Ovary (tissue), 7 donors: ENCODE measurements at regions not wholly inside any gene's neighbourhood (a gene's known extent, or its start where the extent isn't known, plus 50 kb on each side); places are given as distances from the start of the nearest gene placed in this dataset.

ENCODE experiments used
- DNase-seq, 5 donors: peaks; one replicate each; pipeline ENCODE4 v3.0.0-alpha.2; 2019 to 2020
- H3K27ac ChIP-seq, 2 donors: fragments of 200-600 bp; one replicate each; pipeline versions ENCODE4 v1.5.1 to v1.8.0; 2019 to 2022
- H3K27me3 ChIP-seq: fragments of 200-600 bp; one replicate; pipeline ENCODE4 v1.8.0; 2022
- H3K36me3 ChIP-seq: fragments of 200-600 bp; sonication (generic); one replicate; pipeline ENCODE4 v1.5.1; 2019
- H3K4me1 ChIP-seq: one replicate; pipeline ENCODE4 v1.8.1; 2013; ENCODE audit warnings: mild to moderate bottlenecking, moderate library complexity; ENCODE audit not compliant: insufficient read depth
- H3K4me3 ChIP-seq: fragments of 200-600 bp; sonication (generic); one replicate; pipeline ENCODE4 v1.5.1; 2017
- H3K9me3 ChIP-seq, 2 donors: fragments of 200-600 bp in 1 of 2; sonication (generic) in 1 of 2; one replicate each; pipeline versions ENCODE4 v1.5.1 to v1.8.1; 2013 to 2019; ENCODE audit warnings: mild to moderate bottlenecking in 1 of 2, moderate library complexity in 1 of 2
- EP300 ChIP-seq: sonication (generic); formaldehyde crosslinking; IDR thresholded peaks from one replicate; pipeline ENCODE4 v1.6.1; 2017; ENCODE audit warnings: antibody characterized with exemption
- POLR2A ChIP-seq: fragments of 450-650 bp; IDR thresholded peaks from one replicate; pipeline ENCODE4 v1.6.1; 2017; ENCODE audit warnings: antibody characterized with exemption, mild to moderate bottlenecking, moderate library complexity
- WGBS, 3 donors: extraction: QIAGEN DNeasy Blood & Tissue Kit in 1 of 3; methylation state at CpG; one replicate each; pipeline versions ENCODE4 v1.1.5 to v1.1.7; 2013 to 2017; 5-methylcytosine and 5-hydroxymethylcytosine counted together
- intact Hi-C, 4 donors: fragments of 100-400 bp; cut with DNase I; formaldehyde crosslinking; loops; one replicate each; pipeline versions ENCODE4 v1.11.0 to v1.15.1; 2022 to 2023
- TF ChIP-seq, protein P1 (sequence below), 3 donors: fragments of 450-650 bp in 2 of 3; fragments of 200-600 bp in 1 of 3; IDR thresholded peaks; one replicate each; pipeline versions ENCODE4 v1.5.1 to v1.8.0; 2016 to 2022; ENCODE audit warnings: antibody characterized with exemption in 3 of 3, mild to moderate bottlenecking in 1 of 3
- donor health status: DM: no; HTN: no; CAD: no; lungs with moderate emphysema.
- donor health status: DM: no; HTN: no; CAD: no.
- donor health status: Bipolar disorder and iron deficiency.
- donor health status: DM: no; HTN: no; CAD: no.
- donor health status: DM: yes; HTN: yes; CAD: no.

DNA sequence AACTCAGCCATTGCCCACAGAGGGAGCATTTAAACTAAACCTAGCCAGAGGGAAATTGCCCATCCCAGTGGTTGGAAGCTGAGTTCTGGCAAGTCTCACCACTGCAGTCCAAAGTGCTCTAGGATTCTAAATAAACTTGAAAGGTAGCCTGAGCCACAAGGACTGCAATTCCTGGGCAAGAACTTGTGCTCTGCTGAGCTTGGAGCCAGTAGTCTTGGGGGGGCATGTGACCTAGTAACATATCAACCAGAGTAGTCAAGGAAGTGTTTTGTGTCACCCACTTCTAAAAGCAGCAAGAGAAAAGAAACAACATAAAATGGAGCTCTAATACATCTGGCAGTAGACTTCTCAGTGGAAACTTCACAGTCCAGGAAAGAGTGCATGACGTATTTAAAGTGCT lies 167.0 kb downstream of the PTH2R start:
- no peak overlapping the region for H3K27ac ChIP-seq
- WGBS, 3 donors = 74 to 83% (median 75%) methylated on average over 1 of the region's 1 CpG
- H3K4me3 ChIP-seq = no peak overlapping the region
- no peaks in the 10 kb centered on the region for H3K4me1 ChIP-seq
- TF ChIP-seq POLR2A (no peak), EP300 (no peak)
- TF ChIP-seq, protein P1, sequence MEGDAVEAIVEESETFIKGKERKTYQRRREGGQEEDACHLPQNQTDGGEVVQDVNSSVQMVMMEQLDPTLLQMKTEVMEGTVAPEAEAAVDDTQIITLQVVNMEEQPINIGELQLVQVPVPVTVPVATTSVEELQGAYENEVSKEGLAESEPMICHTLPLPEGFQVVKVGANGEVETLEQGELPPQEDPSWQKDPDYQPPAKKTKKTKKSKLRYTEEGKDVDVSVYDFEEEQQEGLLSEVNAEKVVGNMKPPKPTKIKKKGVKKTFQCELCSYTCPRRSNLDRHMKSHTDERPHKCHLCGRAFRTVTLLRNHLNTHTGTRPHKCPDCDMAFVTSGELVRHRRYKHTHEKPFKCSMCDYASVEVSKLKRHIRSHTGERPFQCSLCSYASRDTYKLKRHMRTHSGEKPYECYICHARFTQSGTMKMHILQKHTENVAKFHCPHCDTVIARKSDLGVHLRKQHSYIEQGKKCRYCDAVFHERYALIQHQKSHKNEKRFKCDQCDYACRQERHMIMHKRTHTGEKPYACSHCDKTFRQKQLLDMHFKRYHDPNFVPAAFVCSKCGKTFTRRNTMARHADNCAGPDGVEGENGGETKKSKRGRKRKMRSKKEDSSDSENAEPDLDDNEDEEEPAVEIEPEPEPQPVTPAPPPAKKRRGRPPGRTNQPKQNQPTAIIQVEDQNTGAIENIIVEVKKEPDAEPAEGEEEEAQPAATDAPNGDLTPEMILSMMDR (IDR thresholded peaks at IDR 0.05) = no peak
- no peaks in the 10 kb centered on the region for H3K36me3 ChIP-seq
- H3K27me3 ChIP-seq = no peaks in the 10 kb centered on the region
- intact Hi-C loops = no loop called here
- no peaks in the 10 kb centered on the region for H3K9me3 ChIP-seq
- DNase-seq = no peak

DNA sequence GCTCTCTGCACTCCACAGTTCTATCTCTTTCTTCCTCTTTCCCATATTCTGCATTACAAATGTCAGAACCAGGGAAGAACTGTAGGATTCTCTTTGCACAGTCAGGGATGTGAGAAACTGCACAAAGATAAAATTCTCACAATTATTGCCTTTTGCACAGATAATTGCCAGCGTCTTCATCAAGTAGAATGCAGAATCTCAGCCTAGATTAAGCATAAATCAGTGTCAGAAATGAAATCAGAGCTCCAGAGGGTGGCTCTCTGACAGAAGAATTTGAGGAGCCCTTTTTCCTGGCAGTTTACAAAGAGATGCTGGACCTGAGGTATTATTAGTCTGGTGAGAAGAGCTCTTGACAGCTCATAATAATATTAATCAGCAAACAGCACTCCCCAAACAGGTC lies 173.1 kb downstream of the PTH2R start:
- TF ChIP-seq, protein P1 (IDR thresholded peaks at IDR 0.05) = no peak
- TF ChIP-seq EP300 = no peak
- TF ChIP-seq POLR2A = no peak
- intact Hi-C loops = no loop called here
- 29 to 49% (median 30%) methylated on average over 1 of the region's 1 CpG for WGBS, 3 donors

DNA sequence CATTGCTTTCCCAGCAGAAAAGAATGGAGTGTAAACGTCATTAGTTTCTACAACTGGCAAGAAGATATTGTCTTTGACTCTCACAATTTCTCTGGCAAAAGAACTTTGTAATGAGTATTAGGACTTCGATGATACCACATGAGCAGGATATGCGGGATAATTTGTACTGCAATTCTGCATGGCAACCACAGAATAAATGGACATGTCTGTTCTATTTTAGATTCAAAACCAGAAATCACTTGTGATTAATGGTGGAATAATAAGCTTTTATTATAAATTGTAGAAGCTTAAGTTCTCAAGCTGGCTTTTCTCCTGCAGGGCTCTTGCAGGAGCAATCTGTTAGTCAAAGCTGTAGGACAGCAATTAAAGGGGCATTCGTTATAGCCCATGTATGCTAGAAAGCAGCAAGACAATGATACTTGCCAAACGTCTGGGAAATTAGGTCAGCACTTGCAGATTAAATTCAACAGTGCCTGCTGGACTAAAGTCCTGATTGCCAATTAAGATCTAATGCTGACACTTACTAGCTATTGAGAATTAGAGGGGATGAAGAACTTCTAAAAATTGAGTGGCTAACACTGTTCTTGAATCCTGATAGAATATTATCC lies 177.9 kb downstream of the PTH2R start:
- no peaks in the 10 kb centered on the region for H3K9me3 ChIP-seq
- no peak overlapping the region for H3K27ac ChIP-seq
- no peak for DNase-seq
- no peaks in the 10 kb centered on the region for H3K27me3 ChIP-seq
- H3K4me3 ChIP-seq = no peak overlapping the region
- no peak for TF ChIP-seq EP300
- TF ChIP-seq, protein P1 (IDR thresholded peaks at IDR 0.05) = no peak
- TF ChIP-seq POLR2A = no peak
- no peaks in the 10 kb centered on the region for H3K4me1 ChIP-seq
- no peaks in the 10 kb centered on the region for H3K36me3 ChIP-seq
- intact Hi-C loops = no loop called here
- WGBS, 3 donors = 50 to 59% (median 51%) methylated on average over 5 of the region's 5 CpGs

More for the DNA sequence above, 173.1 kb downstream of the PTH2R start:
- H3K36me3 ChIP-seq = no peaks in the 10 kb centered on the region
- no peak overlapping the region for H3K27ac ChIP-seq
- no peak for DNase-seq
- H3K27me3 ChIP-seq = no peaks in the 10 kb centered on the region
- H3K4me3 ChIP-seq = no peak overlapping the region
- no peaks in the 10 kb centered on the region for H3K4me1 ChIP-seq
- H3K9me3 ChIP-seq = no peaks in the 10 kb centered on the region

DNA sequence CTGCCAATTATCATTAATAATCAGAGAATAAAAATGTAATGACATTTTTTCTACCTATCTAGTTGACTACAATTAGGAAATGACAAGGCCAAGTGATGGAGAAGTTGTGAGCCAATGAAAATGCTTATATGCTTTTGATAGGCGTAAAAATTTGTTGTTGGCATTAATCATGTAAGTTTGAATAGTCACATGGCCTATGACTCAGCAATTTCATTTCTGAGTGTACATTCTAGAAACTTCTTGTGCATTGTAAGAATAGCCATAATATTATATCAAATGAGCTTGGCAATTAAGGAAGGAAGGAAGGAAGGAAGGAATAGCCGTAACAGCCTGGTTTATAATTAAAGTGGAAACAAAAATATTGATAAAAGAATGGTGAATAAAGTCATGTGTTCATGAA lies 179.9 kb downstream of the PTH2R start:
- Histone ChIP-seq H3K9me3 (no peaks in the 10 kb centered on the region), H3K27me3 (no peaks in the 10 kb centered on the region), H3K4me3 (no peak overlapping the region), H3K4me1 (no peaks in the 10 kb centered on the region), H3K36me3 (no peaks in the 10 kb centered on the region), H3K27ac (no peak overlapping the region)
- no peak for TF ChIP-seq POLR2A
- TF ChIP-seq, protein P1 (IDR thresholded peaks at IDR 0.05) = no peak
- TF ChIP-seq EP300 = no peak
- 50 to 68% (median 66%) methylated on average over 2 of the region's 2 CpGs for WGBS, 3 donors
- no peak for DNase-seq
- intact Hi-C loops = no loop called here
